GM04504 (cell line): ENCODE measurements at regions not wholly inside any gene's neighbourhood (a gene's known extent, or its start where the extent isn't known, plus 50 kb on each side); places are given as distances from the start of the nearest gene placed in this dataset.

Experiments
- DNase-seq: peaks from one replicate; pipeline ENCODE4 v3.0.0-alpha.2; 2012; ENCODE audit warnings: low read depth

- DNase-seq = no peak
These were observed 99.6 kb upstream of the COL21A1 start for GRCh38 chr6:56346958-56347357.

- no peak for DNase-seq
These were observed 98.1 kb upstream of the COL21A1 start for GRCh38 chr6:56345376-56345995.

- DNase-seq = peak; percentile 70
These were observed 95.9 kb upstream of the COL21A1 start for GRCh38 chr6:56343295-56343694.

- no peak for DNase-seq
These were observed 92.1 kb upstream of the COL21A1 start for GRCh38 chr6:56339524-56339923.

GRCh38 chr6:56335726-56336125, 88.3 kb upstream of the COL21A1 start:
- peak; percentile 70 for DNase-seq

GRCh38 chr6:56334937-56335336, 87.6 kb upstream of the COL21A1 start:
- peak; percentile 46 for DNase-seq

GRCh38 chr6:56329271-56330050, 82.1 kb upstream of the COL21A1 start:
- no peak for DNase-seq

GRCh38 chr6:56328728-56329090, 81.3 kb upstream of the COL21A1 start:
- DNase-seq = no peak

- no peak for DNase-seq
These were observed 80.8 kb upstream of the COL21A1 start for GRCh38 chr6:56327946-56328727.

GRCh38 chr6:56324396-56324795, 77.0 kb upstream of the COL21A1 start:
- DNase-seq = no peak

GRCh38 chr6:56318851-56319250, 71.5 kb upstream of the COL21A1 start:
- no peak for DNase-seq

- DNase-seq = no peak
These were observed 67.5 kb upstream of the COL21A1 start for GRCh38 chr6:56314683-56315523.

- no peak for DNase-seq
These were observed 64.4 kb upstream of the COL21A1 start for GRCh38 chr6:56311533-56312448.

- no peak for DNase-seq
These were observed 63.7 kb upstream of the COL21A1 start for GRCh38 chr6:56311061-56311460.

GRCh38 chr6:56310241-56310640, 62.9 kb upstream of the COL21A1 start:
- DNase-seq = no peak

- DNase-seq = no peak
These were observed 52.5 kb upstream of the COL21A1 start for GRCh38 chr6:56299916-56300315.

- DNase-seq = no peak
These were observed 49.9 kb upstream of the COL21A1 start for GRCh38 chr6:56297022-56297989.
